Mesendoderm (in vitro differentiated cells): ENCODE measurements at regions not wholly inside any gene's neighbourhood (a gene's known extent, or its start where the extent isn't known, plus 50 kb on each side); places are given as distances from the start of the nearest gene placed in this dataset.
"Not testable (repeated sequence)": the region's sequence is repeated elsewhere in the genome, so short reads cannot be mapped to it uniquely, and the experiment has no call there.

ENCODE experiments used
- DNase-seq: peaks from one replicate; pipeline ENCODE4 v3.0.0; 2013
- H2AK5ac ChIP-seq: 2 replicates; pipeline ENCODE4 v1.6.1; 2013; ENCODE audit warnings: low read length, inconsistent platforms
- H2BK120ac ChIP-seq: 2 replicates; pipeline ENCODE4 v1.6.1; 2013; ENCODE audit warnings: low read depth, mild to moderate bottlenecking, low read length, moderate library complexity, mixed read lengths
- H2BK15ac ChIP-seq: replicated peaks from 2 replicates; pipeline ENCODE4 v1.6.1; 2013; ENCODE audit warnings: low read depth, mild to moderate bottlenecking, moderate library complexity
- H2BK5ac ChIP-seq: 2 replicates; pipeline ENCODE4 v1.6.1; 2013; ENCODE audit warnings: low read length, inconsistent platforms
- H3K18ac ChIP-seq: 2 replicates; pipeline ENCODE4 v1.6.1; 2013; ENCODE audit warnings: mild to moderate bottlenecking, low read length, mixed read lengths
- H3K23ac ChIP-seq: one replicate; pipeline ENCODE4 v1.6.1; 2013; ENCODE audit warnings: low read length
- H3K27ac ChIP-seq: 2 replicates; pipeline ENCODE4 v1.5.1; 2013; ENCODE audit warnings: low read depth, mild to moderate bottlenecking, inconsistent platforms, low read length, moderate library complexity
- H3K27me3 ChIP-seq: 2 replicates; pipeline ENCODE4 v1.6.1; 2013; ENCODE audit warnings: low read length, control low read depth, mild to moderate bottlenecking, inconsistent platforms; ENCODE audit not compliant: insufficient read depth, poor library complexity
- H3K36me3 ChIP-seq: 2 replicates; pipeline ENCODE4 v1.6.1; 2013; ENCODE audit warnings: low read length, inconsistent platforms; ENCODE audit not compliant: control insufficient read depth, insufficient read depth
- H3K4ac ChIP-seq: one replicate; pipeline ENCODE4 v1.6.1; 2013; ENCODE audit warnings: low read depth, mild to moderate bottlenecking, low read length, moderate library complexity
- H3K4me1 ChIP-seq: 2 replicates; pipeline ENCODE4 v1.6.1; 2013; ENCODE audit warnings: low read depth, low read length, inconsistent platforms; ENCODE audit not compliant: control insufficient read depth
- H3K4me2 ChIP-seq: 2 replicates; pipeline ENCODE4 v1.6.1; 2013; ENCODE audit warnings: low read length
- H3K4me3 ChIP-seq: 2 replicates; pipeline ENCODE4 v1.5.1; 2013; ENCODE audit warnings: mild to moderate bottlenecking, low read length
- H3K56ac ChIP-seq: one replicate; pipeline ENCODE4 v1.6.1; 2013; ENCODE audit warnings: low read length
- H3K79me1 ChIP-seq: 2 replicates; pipeline ENCODE4 v1.6.1; 2013; ENCODE audit warnings: low read length, inconsistent platforms
- H3K79me2 ChIP-seq: 2 replicates; pipeline ENCODE4 v1.6.1; 2013; ENCODE audit warnings: mild to moderate bottlenecking, low read length; ENCODE audit not compliant: control insufficient read depth, insufficient read depth
- H3K9ac ChIP-seq: 2 replicates; pipeline ENCODE4 v1.6.1; 2013; ENCODE audit warnings: low read length, inconsistent platforms
- H4K5ac ChIP-seq: one replicate; pipeline ENCODE4 v1.6.1; 2013; ENCODE audit warnings: low read length
- H4K8ac ChIP-seq: one replicate; pipeline ENCODE4 v1.6.1; 2013; ENCODE audit warnings: low read depth, mild to moderate bottlenecking, control low read depth, low read length, moderate library complexity
- WGBS: extraction: QIAGEN DNeasy Blood & Tissue Kit; methylation state at CpG from one replicate; pipeline ENCODE4 v1.1.7; 2013; ENCODE audit warnings: low lambda C conversion rate, missing lambda C conversion rate; ENCODE audit not compliant: insufficient coverage; ENCODE audit errors: extremely low coverage; 5-methylcytosine and 5-hydroxymethylcytosine counted together

DNA sequence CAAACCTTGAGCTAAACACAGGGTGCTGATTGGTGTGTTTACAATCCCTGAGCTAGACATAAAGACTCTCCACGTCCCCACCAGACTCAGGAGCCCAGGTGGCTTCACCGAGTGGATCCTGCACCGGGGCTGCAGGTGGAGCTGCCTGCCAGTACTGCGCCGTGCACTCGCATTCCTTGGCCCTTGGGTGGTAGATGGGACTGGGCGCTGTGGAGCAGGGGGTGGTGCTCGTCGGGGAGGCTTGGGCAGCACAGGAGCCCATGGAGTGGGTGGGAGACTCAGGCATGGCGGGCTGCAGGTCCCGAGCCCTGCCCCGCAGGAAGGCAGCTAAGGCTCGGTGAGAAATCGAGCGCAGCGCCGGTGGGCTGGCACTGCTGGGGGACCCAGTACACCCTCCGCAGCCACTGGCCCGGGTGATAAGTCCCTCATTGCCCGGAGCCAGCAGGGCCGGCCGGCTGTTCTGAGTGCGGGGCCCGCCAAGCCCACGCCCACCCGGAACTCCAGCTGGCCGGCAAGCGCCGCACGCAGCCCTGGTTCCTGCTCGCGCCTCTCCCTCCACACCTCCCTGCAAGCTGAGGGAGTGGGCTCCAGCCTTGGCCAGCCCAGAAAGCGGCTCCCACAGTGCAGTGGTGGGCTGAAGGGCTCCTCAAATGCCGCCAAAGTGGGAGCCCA lies 292.5 kb upstream of the FGF13 start:
- not testable (repeated sequence) for H3K79me1 ChIP-seq, H2BK120ac ChIP-seq, H3K27me3 ChIP-seq, H3K27ac ChIP-seq, H4K5ac ChIP-seq, H2BK5ac ChIP-seq, H3K4me1 ChIP-seq, H3K36me3 ChIP-seq, H2AK5ac ChIP-seq, H3K79me2 ChIP-seq, H3K4me2 ChIP-seq, DNase-seq, H4K8ac ChIP-seq, H3K4me3 ChIP-seq, H2BK15ac ChIP-seq, H3K9ac ChIP-seq, H3K18ac ChIP-seq, H3K56ac ChIP-seq, H3K4ac ChIP-seq, H3K23ac ChIP-seq
- no CpG with 5 or more reads among the region's 34 CpGs for WGBS

DNA sequence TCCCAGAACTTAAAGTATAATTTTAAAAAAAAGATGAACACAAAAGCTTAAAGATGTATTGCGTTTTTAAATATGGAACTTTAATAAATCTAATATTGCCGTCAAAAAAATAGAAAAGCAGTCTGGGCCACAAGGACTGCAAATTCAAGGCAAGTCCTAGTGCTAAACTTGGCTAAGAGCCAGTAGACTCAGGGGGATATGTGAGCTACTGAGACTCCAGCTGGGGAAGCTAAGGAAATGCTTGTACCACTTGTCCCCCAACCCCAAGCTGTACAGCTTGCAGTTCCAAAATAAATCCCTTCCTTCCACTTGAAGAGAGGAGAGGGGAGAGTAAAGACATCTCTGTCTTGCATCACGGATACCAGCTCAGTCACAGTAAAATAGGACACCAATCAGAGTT lies 290.8 kb upstream of the FGF13 start:
- no peak overlapping the region for H3K56ac ChIP-seq
- WGBS: no CpG with 5 or more reads among the region's 3 CpGs
- H3K27ac ChIP-seq: no peak overlapping the region
- H2BK120ac ChIP-seq: no peak overlapping the region
- H2AK5ac ChIP-seq: no peak overlapping the region
- no peaks in the 10 kb centered on the region for H3K4me1 ChIP-seq
- no peaks in the 10 kb centered on the region for H3K79me1 ChIP-seq
- no peak overlapping the region for H4K8ac ChIP-seq
- no peak overlapping the region for H3K18ac ChIP-seq
- no peak overlapping the region for H3K4ac ChIP-seq
- no peak overlapping the region for H3K4me2 ChIP-seq
- no peaks in the 10 kb centered on the region for H3K27me3 ChIP-seq
- no peak for DNase-seq
- no peak overlapping the region for H3K9ac ChIP-seq
- H2BK5ac ChIP-seq: no peak overlapping the region
- no peaks in the 10 kb centered on the region for H3K79me2 ChIP-seq
- H3K36me3 ChIP-seq: no peaks in the 10 kb centered on the region
- no peak overlapping the region for H4K5ac ChIP-seq
- no peak overlapping the region for H2BK15ac ChIP-seq
- no peak overlapping the region for H3K4me3 ChIP-seq
- no peak overlapping the region for H3K23ac ChIP-seq

DNA sequence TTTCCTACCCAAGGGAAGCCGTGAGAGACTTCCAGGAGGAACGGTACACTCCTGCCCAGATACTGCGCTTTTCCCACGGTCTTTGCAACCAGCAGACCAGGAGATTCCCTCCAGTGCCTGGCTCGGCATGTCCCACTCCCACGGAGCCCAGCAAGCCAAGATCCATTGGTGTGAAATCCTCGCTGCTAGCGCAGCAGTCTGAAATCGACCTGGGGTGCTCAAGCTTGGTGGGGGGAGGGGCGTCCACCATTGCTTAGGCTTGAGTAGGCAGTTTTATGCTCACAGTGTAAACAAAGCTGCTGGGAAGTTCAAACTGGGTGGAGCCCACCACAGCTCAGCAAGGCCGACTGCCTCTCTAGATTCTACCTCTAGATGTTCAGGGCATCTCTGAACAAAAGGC lies 284.8 kb upstream of the FGF13 start:
- H3K79me1 ChIP-seq: no peaks in the 10 kb centered on the region
- no peaks in the 10 kb centered on the region for H3K27me3 ChIP-seq
- H3K27ac ChIP-seq: no peak overlapping the region
- H3K4ac ChIP-seq: no peak overlapping the region
- H3K4me3 ChIP-seq: no peak overlapping the region
- no peak overlapping the region for H2AK5ac ChIP-seq
- H3K36me3 ChIP-seq: no peaks in the 10 kb centered on the region
- H3K56ac ChIP-seq: no peak overlapping the region
- WGBS: no CpG with 5 or more reads among the region's 11 CpGs
- H3K79me2 ChIP-seq: no peaks in the 10 kb centered on the region
- H2BK5ac ChIP-seq: no peak overlapping the region
- no peak overlapping the region for H4K5ac ChIP-seq
- no peaks in the 10 kb centered on the region for H3K4me1 ChIP-seq
- H3K18ac ChIP-seq: no peak overlapping the region
- no peak overlapping the region for H3K4me2 ChIP-seq
- no peak overlapping the region for H2BK15ac ChIP-seq
- no peak overlapping the region for H4K8ac ChIP-seq
- no peak overlapping the region for H3K23ac ChIP-seq
- no peak for DNase-seq
- no peak overlapping the region for H3K9ac ChIP-seq
- no peak overlapping the region for H2BK120ac ChIP-seq

DNA sequence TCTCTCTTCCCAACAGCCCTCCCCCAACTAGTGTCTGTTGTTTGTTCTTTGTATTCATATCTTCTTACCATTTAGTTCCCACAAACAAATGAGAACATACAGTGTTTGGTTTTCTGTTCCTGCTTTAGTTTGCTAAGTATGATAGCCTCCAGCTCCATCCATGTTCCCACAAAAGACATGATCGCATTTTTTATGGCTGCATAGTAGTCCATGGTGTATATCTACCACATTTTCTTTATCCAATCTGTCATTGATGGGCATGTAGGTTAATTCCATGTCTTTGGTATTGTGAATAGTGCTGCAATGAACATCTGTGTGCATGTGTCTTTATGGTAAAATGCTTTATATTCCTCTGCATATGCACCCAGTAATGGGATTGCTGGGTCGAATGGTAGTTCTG lies 283.9 kb upstream of the FGF13 start:
- Histone ChIP-seq H3K4me2 (no peak overlapping the region), H3K27me3 (no peaks in the 10 kb centered on the region), H2BK120ac (no peak overlapping the region), H3K23ac (no peak overlapping the region), H3K4me3 (no peak overlapping the region), H3K9ac (no peak overlapping the region), H4K8ac (no peak overlapping the region), H3K36me3 (no peaks in the 10 kb centered on the region), H3K56ac (no peak overlapping the region), H2BK5ac (no peak overlapping the region), H3K79me1 (no peaks in the 10 kb centered on the region), H3K27ac (no peak overlapping the region), H4K5ac (no peak overlapping the region), H3K18ac (no peak overlapping the region), H3K79me2 (no peaks in the 10 kb centered on the region), H3K4me1 (no peaks in the 10 kb centered on the region), H2BK15ac (no peak overlapping the region), H3K4ac (no peak overlapping the region), H2AK5ac (no peak overlapping the region)
- DNase-seq: no peak
- WGBS: no CpG with 5 or more reads among the region's 2 CpGs

DNA sequence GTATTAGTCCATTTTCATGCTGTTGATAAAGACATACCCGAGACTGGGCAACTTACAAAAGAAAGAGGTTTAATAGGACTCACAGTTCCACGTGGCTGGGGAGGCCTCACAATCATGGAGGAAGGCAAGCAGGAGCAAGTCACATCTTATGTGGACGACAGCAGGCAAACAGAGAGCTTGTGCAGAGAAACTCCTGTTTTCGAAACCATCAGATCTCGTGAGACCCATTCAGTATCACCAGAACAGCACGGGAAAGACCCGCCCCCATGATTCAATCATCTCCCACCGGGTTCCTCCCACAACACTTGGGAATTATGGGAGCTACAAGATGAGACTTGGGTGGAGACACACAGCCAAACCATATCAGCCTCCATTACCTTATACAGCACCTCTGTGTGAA lies 278.9 kb upstream of the FGF13 start:
- H3K27me3 ChIP-seq, H3K23ac ChIP-seq, H3K4me3 ChIP-seq, H3K79me2 ChIP-seq, H3K4me1 ChIP-seq, H2AK5ac ChIP-seq, H4K8ac ChIP-seq, H3K27ac ChIP-seq, H3K18ac ChIP-seq, DNase-seq, H3K79me1 ChIP-seq, H3K36me3 ChIP-seq, H2BK15ac ChIP-seq, H3K4ac ChIP-seq, H4K5ac ChIP-seq, H3K4me2 ChIP-seq, H2BK120ac ChIP-seq, H3K56ac ChIP-seq, H3K9ac ChIP-seq, H2BK5ac ChIP-seq: not testable (repeated sequence)
- no CpG with 5 or more reads among the region's 8 CpGs for WGBS

DNA sequence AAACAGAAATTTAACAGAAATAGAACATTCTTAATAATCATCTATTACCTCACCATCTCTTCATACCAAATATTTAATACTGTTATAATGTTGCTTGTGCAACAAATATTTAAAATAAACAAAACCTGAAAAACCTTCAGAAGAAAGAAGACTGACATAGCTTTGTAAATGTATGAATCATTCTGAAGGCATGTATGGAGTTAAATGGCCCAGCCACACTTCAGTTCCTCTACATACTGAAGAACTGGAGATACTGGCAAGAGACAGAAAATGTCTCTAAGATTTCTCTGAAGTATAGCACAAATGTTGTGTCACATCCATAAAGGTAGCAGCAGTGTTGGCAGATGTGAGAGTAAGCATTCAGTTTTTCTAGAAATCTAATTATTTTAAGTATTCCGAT lies 275.3 kb upstream of the FGF13 start:
- H3K18ac ChIP-seq: no peak overlapping the region
- H3K27ac ChIP-seq: no peak overlapping the region

More for the DNA sequence above, 275.3 kb upstream of the FGF13 start:
- Histone ChIP-seq H3K79me1 (no peaks in the 10 kb centered on the region), H3K4ac (no peak overlapping the region), H2BK120ac (no peak overlapping the region), H3K56ac (no peak overlapping the region), H3K4me2 (no peak overlapping the region), H2BK15ac (no peak overlapping the region), H3K9ac (no peak overlapping the region), H3K23ac (no peak overlapping the region), H2AK5ac (no peak overlapping the region), H3K4me3 (no peak overlapping the region), H4K8ac (no peak overlapping the region), H4K5ac (no peak overlapping the region), H3K27me3 (no peaks in the 10 kb centered on the region), H3K4me1 (no peaks in the 10 kb centered on the region), H3K79me2 (no peaks in the 10 kb centered on the region), H3K36me3 (no peaks in the 10 kb centered on the region), H2BK5ac (no peak overlapping the region)
- WGBS: no CpG with 5 or more reads among the region's 1 CpG
- DNase-seq: peak; percentile 35
